OCI-LY3 (cell line): ENCODE measurements at regions not wholly inside any gene's neighbourhood (a gene's known extent, or its start where the extent isn't known, plus 50 kb on each side); places are given as distances from the start of the nearest gene placed in this dataset.

Experiments used
- CTCF ChIP-seq: fragments of 200-600, 300-600 bp; sonication (generic); IDR thresholded peaks from 2 replicates; pipeline ENCODE4 v1.5.1; 2014; ENCODE audit warnings: antibody characterized with exemption, low read length, low read depth
- EZH2phosphoT487 ChIP-seq: fragments of 200-600 bp; shearing (Covaris generic); IDR thresholded peaks from 2 replicates; pipeline ENCODE4 v1.6.1; 2018; ENCODE audit warnings: antibody characterized with exemption, mixed run types, low read depth

- no peak for TF ChIP-seq CTCF
- TF ChIP-seq EZH2phosphoT487, result no peak
Measured at GRCh38 chr1:87201768-87202167, 126.9 kb upstream of the LMO4 start.
